Fibroblast of pulmonary artery (primary cell): ENCODE measurements at regions not wholly inside any gene's neighbourhood (a gene's known extent, or its start where the extent isn't known, plus 50 kb on each side); places are given as distances from the start of the nearest gene placed in this dataset.
A peak's percentile ranks its signal among the peaks of the same experiment; 100 is the strongest.

Experiments
- DNase-seq: peaks from one replicate; pipeline ENCODE4 v3.0.0-alpha.2; 2010; ENCODE audit warnings: low read depth
- H3K4me3 ChIP-seq: replicated peaks from 2 replicates; pipeline ENCODE4 v1.5.1; 2011; ENCODE audit warnings: low read depth, mild to moderate bottlenecking, control low read depth, low read length, moderate library complexity
- CTCF ChIP-seq: IDR thresholded peaks from 2 replicates; pipeline ENCODE4 v1.5.1; 2011; ENCODE audit warnings: mild to moderate bottlenecking, control low read depth, low read length, inconsistent platforms; ENCODE audit errors: missing control alignments

DNA sequence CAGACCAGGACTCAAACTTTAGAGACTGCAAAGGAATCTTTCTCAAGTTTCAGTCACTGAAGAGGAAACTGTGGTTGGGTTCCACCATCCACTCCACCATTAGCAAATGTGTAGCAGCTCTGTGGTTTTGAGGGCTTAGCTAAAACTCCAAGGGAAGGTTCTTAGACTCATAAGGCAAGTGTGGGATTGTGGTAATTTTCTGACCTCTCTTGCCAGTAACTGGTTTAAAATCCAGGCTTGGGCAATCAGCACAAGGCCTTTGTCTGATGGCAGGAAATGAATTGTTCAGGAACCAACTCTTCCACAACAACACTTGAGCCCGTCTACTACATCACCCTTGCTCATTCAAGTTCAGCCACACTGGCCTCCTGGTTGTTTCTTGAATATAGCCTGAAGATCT is 68.6 kb upstream of the FBXL4 start:
- no peak for TF ChIP-seq CTCF
- DNase-seq: peak; percentile 5
- no peak overlapping the region for H3K4me3 ChIP-seq

DNA sequence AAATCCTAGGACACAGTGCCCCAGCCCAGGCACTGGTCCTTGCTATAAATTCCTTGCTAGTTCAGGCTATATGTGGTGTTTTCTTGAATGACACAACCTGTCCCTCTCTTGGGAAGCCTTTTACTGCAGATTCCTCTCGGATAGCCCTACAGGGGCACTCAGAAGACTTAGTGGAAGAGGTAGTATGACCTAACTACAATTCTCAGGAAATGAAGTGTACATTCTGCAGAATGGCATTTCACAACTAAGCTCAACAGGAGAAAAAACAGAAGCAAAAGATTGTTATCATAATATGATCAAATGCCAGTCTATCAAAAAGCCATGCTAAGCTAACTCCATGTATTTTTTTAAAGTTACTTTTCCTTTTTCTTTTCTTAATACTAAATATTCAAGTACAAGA is 66.3 kb upstream of the FBXL4 start:
- TF ChIP-seq CTCF: no peak
- no peak overlapping the region for H3K4me3 ChIP-seq

GRCh38 chr6:99013661-99014060 is 65.9 kb upstream of the FBXL4 start:
- no peak for DNase-seq
- TF ChIP-seq CTCF: no peak
- no peak overlapping the region for H3K4me3 ChIP-seq

More for the DNA sequence above, 66.3 kb upstream of the FBXL4 start:
- DNase-seq: no peak

GRCh38 chr6:99013145-99013544 is 65.4 kb upstream of the FBXL4 start:
- no peak for TF ChIP-seq CTCF
- peak; percentile 53 for DNase-seq

DNA sequence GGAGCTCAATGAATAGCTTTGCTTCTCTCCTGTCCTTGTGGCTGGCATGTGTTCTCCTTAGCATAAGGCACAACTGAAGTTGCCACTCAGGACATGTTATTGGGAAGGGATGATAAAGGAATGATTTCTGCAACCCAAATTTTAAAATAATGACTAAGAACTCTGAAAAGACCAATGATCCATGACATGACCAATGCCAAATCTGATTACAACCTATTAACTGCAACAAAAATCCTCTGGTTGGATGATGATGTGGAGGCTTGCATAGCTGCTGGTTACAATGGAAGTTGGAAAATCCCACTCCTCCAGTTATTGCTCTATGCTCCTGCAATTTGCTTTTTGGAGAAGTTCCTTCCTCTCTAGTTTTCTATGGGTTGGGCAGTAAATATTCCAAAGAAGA is 63.4 kb upstream of the FBXL4 start:
- no peak overlapping the region for H3K4me3 ChIP-seq
- no peak for TF ChIP-seq CTCF
- no peak for DNase-seq

More at GRCh38 chr6:99013145-99013544, 65.4 kb upstream of the FBXL4 start:
- no peak overlapping the region for H3K4me3 ChIP-seq

DNA sequence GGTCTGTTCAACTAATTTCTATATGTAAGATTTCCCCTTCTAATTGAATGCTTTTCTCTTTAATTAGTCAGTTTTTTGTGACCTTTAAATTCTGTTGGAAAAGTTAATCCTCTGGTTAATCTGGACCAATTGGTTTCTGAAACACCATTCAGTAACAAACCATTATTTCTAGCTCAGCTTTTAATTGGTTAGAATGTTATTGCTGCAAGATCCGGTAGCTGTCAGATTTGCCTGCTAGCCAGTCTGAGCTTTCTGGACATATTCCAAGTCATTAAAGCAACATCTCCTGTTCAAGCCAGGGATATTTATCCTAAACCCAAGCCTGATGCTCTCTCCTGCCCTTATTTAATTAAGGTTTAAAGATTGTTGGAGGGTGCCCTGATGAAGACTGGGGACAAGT is 55.1 kb upstream of the FBXL4 start:
- DNase-seq: peak; percentile 23
- H3K4me3 ChIP-seq: no peak overlapping the region
- TF ChIP-seq CTCF: no peak

- H3K4me3 ChIP-seq: no peak overlapping the region
- no peak for TF ChIP-seq CTCF
- no peak for DNase-seq
Measured at GRCh38 chr6:98998103-98998502, 50.4 kb upstream of the FBXL4 start.
